ENCODE measurements at regions not wholly inside any gene's neighbourhood (a gene's known extent, or its start where the extent isn't known, plus 50 kb on each side); places are given as distances from the start of the nearest gene placed in this dataset.

DNA sequence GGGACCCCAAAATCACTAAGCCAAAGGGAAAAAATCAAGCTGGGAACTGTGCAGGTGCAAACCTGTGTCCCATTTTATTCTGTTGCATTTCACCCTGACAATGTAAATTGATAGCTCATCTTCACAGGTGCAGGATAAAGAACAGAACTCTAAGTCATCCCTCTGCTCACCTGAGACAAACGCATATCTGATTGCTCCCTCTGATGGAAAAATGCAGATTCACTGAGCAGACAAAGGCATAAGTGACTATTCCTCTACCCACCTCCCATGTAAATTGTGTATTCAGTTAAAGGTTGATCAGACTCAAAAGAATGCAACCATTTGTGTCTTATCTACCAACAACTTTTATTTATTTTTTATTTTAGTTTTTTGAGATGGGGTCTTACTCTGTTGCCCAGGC, 644.2 kb downstream of the PTPRU start:
- TF ChIP-seq POLR2A (IDR thresholded peaks at IDR 0.05; ENCODE audit: low read depth, low read length) (no peak), TAF1 (IDR thresholded peaks at IDR 0.05; ENCODE audit: low read depth, low read length) (no peak)
